Lung microvascular endothelial cell (primary cell): ENCODE measurements at regions not wholly inside any gene's neighbourhood (a gene's known extent, or its start where the extent isn't known, plus 50 kb on each side); places are given as distances from the start of the nearest gene placed in this dataset.

Source experiments
- DNase-seq, 2 donors: peaks; one replicate each; pipeline versions ENCODE4 v3.0.0 to v3.0.0-alpha.2; 2010; ENCODE audit warnings: low read depth in 2 of 2

DNA sequence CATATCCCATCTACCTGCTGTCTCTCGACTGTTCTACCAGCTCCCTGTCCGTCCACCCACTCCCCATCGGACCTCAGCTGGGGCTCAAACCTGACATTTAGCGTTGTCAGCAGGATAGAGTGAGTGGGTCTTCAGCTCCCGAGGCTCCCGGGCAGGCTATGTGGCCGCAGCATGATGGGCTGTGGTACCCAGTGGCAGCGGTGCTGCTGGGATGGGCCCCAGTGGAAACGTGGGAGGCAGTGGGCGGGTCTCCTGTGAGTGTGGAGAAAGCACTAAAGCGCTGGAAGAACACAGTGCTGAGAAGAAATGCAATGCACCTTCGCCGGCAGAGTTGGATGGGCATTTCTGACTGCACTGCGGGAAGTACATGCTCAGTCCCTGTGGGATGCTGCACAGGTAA is 204.8 kb upstream of the SYT4 start:
- DNase-seq, result no peak

GRCh38 chr18:43482600-43482999 is 205.3 kb upstream of the SYT4 start:
- no peak for DNase-seq

GRCh38 chr18:43484710-43485109 is 207.4 kb upstream of the SYT4 start:
- no peak for DNase-seq

GRCh38 chr18:43485545-43485963 is 208.3 kb upstream of the SYT4 start:
- no peak for DNase-seq

GRCh38 chr18:43486462-43486861 is 209.2 kb upstream of the SYT4 start:
- no peak for DNase-seq

- DNase-seq, result no peak
These were observed 223.8 kb upstream of the SYT4 start for GRCh38 chr18:43501099-43501498.

DNA sequence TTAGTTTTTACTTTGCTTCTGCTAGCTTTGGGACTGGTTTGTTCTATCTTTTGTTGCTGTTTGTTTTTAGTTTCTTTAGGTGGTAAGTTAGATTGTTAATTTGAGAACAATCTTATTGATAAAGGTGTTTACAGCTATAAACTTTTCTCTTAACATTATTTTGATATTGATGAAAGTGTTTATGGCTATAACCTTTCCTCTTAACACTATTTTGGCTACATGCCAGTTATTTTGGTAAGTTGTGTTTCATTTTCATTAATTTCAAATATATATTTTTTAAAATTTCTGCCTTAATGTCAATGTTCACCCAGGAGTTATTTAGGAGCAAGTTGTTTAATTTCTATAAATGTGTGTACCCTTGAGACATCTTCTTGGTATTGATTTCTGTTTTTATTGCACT is 229.6 kb upstream of the SYT4 start:
- no peak for DNase-seq

DNA sequence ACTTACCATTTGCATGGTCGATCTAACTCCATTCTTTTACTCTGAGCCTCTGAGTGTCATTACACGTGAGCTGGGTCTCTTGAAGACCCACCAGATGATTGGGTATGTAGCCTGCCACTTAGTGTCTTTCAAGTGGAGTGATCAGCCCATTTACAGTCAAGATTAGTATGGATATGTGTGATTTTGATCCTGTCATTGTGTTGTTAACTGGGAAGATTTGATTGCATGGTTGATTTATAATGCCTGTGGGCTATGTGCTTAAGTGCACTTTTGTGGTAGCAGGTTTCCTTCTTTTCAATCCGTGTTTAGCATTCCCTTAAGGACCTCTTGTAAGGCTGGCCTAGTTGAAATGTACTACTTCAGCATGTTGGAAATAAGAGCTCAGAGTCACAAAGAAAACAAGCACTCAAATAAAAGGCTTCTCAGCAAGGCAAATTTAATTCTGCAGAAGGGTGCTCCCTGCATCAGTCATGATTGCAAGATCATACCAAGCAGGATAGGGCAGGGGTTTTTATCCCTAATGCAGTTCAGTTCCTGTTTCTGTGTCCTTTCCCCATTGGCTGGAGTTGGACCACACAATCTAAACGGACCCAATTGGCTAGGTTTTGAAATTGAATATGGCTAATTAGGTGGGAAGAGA is 230.7 kb upstream of the SYT4 start:
- DNase-seq, result no peak

DNA sequence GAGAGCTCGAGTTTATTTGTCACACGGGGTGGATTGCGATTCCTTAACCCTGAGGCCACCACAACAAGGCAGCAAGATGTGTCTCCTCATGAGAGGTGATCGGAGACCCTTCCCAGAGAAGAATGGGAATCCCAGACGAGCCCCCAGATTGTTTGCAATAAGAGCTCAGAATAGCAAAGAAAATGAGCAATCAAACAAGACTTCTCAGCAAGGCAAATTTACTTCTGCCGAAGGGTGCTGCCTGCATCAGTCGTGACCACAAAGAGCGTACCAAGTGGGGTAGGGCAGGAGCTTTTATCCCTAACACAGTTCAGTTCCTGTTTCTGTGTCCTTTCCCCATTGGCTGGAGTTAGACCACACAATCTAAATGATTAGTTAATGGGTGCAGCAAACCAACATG is 237.5 kb upstream of the SYT4 start:
- no peak for DNase-seq

GRCh38 chr18:43515481-43515880 is 238.2 kb upstream of the SYT4 start:
- no peak for DNase-seq

DNA sequence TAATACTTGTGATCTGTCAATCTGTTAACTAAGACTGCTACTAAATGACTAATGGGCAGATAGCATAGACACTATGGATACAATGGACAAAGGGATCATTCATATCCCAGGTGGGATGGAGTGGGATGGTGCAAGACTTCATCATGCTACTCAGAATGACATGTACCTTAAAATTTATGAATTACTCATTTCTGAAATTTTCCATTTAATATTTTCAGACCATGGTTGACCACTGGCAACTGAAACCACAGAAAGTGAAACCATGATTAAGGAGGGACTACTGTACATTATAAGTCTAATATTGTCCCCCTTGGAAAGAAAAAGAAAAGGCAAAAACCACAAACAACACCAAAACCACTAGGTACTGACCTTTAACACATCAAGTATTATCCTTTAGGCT is 247.0 kb upstream of the SYT4 start:
- DNase-seq, result no peak

DNA sequence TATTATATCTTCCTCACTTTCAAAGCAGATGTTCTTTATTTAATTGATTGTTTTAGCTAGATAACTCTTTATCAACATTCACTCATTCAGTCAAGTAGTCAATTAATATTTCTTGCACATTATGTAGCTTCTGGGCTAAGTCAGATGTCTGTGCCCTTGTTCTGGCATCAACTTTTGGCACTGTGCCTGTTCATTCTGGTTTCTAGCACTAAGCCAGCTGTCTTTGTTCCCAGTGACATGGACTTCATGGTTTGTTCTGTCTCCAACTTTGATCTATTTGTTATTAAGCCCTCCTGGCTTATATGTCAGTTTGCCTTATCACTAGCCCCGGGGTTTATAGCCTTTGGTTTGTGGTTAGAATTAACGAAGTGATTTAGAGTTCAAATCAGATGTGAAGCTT is 247.9 kb upstream of the SYT4 start:
- no peak for DNase-seq

GRCh38 chr18:43526426-43527145 is 249.3 kb upstream of the SYT4 start:
- DNase-seq, result no peak

GRCh38 chr18:43531438-43531837 is 254.1 kb upstream of the SYT4 start:
- DNase-seq, result no peak

DNA sequence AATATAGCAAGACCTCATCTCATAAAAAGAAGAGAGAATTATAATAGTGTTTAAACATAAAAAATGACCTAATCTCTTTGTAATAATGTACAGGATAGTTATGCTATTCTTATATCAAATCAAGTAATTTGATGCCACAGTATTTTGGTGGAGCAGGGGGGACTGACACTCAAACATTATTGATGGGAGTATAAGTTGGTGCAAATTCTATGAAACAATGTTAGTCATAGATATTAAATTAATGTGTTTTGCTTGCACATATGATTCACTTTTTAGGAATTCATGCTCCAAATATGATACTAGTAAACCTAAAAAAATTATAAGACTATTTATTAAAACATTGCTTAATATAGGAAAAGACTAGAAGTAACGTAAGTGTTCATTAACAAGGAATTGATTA is 256.1 kb upstream of the SYT4 start:
- DNase-seq, result no peak

DNA sequence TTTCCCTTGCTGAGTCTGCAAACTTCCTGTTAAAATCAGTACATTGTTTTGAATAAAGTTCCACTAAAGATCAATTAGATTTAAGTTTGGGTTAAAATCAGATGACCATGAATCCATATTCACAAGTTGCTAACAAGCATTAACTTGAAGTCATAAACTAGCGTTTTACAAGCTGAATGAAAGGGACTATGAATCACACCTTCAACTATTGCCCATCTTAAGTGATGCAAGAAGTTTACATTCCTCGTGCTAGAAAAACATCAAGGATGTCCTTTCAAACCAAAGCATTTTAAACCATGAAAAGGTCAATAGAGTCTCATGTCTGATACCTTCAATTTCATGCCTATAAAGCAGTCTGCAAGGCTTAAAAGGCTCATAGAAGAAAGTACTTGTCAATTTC is 257.2 kb upstream of the SYT4 start:
- DNase-seq, result no peak

- DNase-seq, result no peak
These were observed 262.6 kb upstream of the SYT4 start for GRCh38 chr18:43539862-43540261.

DNA sequence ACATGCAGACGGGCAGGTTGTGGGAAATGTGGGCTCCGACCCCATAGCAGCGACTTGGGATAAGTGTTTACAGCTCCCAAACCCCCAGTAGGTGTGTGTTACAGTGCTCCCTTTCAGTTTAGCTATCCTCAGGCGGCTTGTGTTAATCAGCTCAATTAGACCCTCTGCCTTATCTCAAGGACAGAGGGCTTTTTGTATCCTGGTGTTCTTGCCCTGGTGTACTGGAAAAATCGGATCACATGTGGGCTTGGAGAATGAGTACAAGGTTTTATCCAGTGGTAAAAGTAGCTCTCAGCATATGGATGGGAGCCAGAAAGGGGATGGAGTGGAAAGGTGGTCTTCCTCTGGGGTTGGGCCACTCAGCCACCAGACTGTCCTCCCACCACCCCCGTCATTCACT is 264.7 kb upstream of the SYT4 start:
- DNase-seq, result no peak

DNA sequence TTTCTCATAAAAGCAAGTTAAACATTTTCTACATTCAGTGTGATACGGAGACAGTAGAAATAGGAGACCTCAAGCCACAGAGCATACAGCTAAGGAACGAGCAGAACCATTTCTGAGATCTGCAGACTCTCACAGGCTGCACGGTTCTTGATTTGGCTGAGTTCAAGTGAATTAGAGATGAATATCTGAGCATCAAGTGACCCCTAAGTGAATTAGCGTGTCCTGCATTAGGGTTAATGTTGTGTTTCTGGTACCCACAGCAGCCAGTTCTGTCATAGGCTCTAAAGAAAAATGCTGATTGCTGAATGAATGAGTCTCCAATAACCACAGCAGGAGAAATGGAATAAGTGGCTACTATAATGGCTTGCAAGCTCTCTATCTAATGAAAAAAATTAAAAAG is 265.9 kb upstream of the SYT4 start:
- no peak for DNase-seq

DNA sequence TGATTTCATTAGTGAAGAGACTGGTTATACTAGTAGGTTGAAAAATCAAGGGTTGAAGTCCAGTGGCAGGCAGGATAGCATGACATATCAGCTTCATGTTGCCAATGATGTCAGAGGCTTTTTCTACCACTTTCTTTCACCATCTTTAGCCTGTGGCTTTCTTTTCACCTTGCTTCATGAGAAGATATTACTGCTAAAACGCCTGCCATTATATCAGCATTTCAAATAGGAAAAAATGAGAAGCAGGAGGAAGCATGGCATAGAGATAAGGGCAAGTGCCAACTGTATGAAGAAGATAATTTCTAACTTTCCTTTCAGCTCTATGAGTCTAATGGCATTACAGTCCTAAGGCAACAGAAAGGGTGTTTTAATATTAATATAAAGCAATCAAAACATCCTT is 270.2 kb upstream of the SYT4 start:
- no peak for DNase-seq

GRCh38 chr18:43559507-43559906 is 282.2 kb upstream of the SYT4 start:
- no peak for DNase-seq

- peak; percentile 33 to 71 for DNase-seq
These were observed 286.5 kb upstream of the SYT4 start for GRCh38 chr18:43563780-43564179.

GRCh38 chr18:43570593-43570992 is 293.3 kb upstream of the SYT4 start:
- no peak for DNase-seq
